Spleen (tissue), 11 donors: ENCODE measurements at regions not wholly inside any gene's neighbourhood (a gene's known extent, or its start where the extent isn't known, plus 50 kb on each side); places are given as distances from the start of the nearest gene placed in this dataset.

ENCODE experiments used
- DNase-seq: peaks from one replicate; pipeline ENCODE4 v3.0.0-alpha.2; 2020
- H3K27ac ChIP-seq, 8 donors: fragments of 200-600 bp; sonication (generic) in 7 of 8; 1 replicate in 4 of 8; 2 replicates in 4 of 8; pipeline versions ENCODE4 v1.5.0 to v1.8.0; 2016 to 2021; ENCODE audit warnings: inconsistent platforms in 4 of 8, mild to moderate bottlenecking in 4 of 8, moderate library complexity in 1 of 8
- H3K27me3 ChIP-seq, 7 donors: fragments of 200-600 bp; sonication (generic) in 6 of 7; replicated peaks in 1 of 7; 1 replicate in 4 of 7; 2 replicates in 3 of 7; pipeline versions ENCODE4 v1.5.0 to v1.8.0; 2016 to 2021; ENCODE audit warnings: inconsistent platforms in 3 of 7, mild to moderate bottlenecking in 1 of 7
- H3K36me3 ChIP-seq, 6 donors: fragments of 200-600 bp; sonication (generic) in 5 of 6; 1 replicate in 4 of 6; 2 replicates in 2 of 6; pipeline versions ENCODE4 v1.5.0 to v1.8.0; 2016 to 2021; ENCODE audit warnings: inconsistent platforms in 2 of 6
- H3K4me1 ChIP-seq, 6 donors: fragments of 200-600 bp; sonication (generic) in 5 of 6; 1 replicate in 3 of 6; 2 replicates in 3 of 6; pipeline versions ENCODE4 v1.5.0 to v1.8.0; 2016 to 2021; ENCODE audit warnings: inconsistent platforms in 3 of 6
- H3K4me3 ChIP-seq, 8 donors: fragments of 200-600 bp; sonication (generic) in 7 of 8; 1 replicate in 4 of 8; 2 replicates in 4 of 8; pipeline versions ENCODE4 v1.5.0 to v1.8.0; 2016 to 2021; ENCODE audit warnings: inconsistent platforms in 4 of 8, mild to moderate bottlenecking in 4 of 8, moderate library complexity in 2 of 8
- H3K9me3 ChIP-seq, 8 donors: fragments of 200-600 bp; sonication (generic) in 7 of 8; 1 replicate in 4 of 8; 2 replicates in 4 of 8; pipeline versions ENCODE4 v1.5.0 to v1.8.0; 2016 to 2021; ENCODE audit warnings: inconsistent platforms in 4 of 8
- CTCF ChIP-seq, 11 experiments: fragments of 200-600 bp in 7 of 11; fragments of 450-650 bp in 4 of 11; sonication (generic) in 4 of 11; IDR thresholded peaks in 8 of 11; conservative IDR thresholded peaks in 3 of 11; 1 replicate in 7 of 11; 2 replicates in 4 of 11; pipeline versions ENCODE4 v1.4.0 to v1.8.0; 2016 to 2021; ENCODE audit warnings: antibody characterized with exemption in 11 of 11, inconsistent platforms in 4 of 11, mild to moderate bottlenecking in 1 of 11
- POLR2A ChIP-seq, 3 donors: fragments of 450-650 bp; IDR thresholded peaks; one replicate each; pipeline ENCODE4 v1.5.1; 2017; ENCODE audit warnings: antibody characterized with exemption in 3 of 3, mild to moderate bottlenecking in 1 of 3
- POLR2AphosphoS5 ChIP-seq, 3 donors: sonication (generic); formaldehyde crosslinking; IDR thresholded peaks; one replicate each; pipeline ENCODE4 v1.5.1; 2017; ENCODE audit warnings: antibody characterized with exemption in 3 of 3
- WGBS, 5 donors: extraction: QIAGEN DNeasy Blood & Tissue Kit in 3 of 5; methylation state at CpG; one replicate each; pipeline versions ENCODE4 v1.1.5 to v1.1.7; 2013 to 2018; 5-methylcytosine and 5-hydroxymethylcytosine counted together
- intact Hi-C: fragments of 100-400 bp; cut with DNase I; formaldehyde crosslinking; loops from one replicate; pipeline ENCODE4 v1.15.0; 2023; ENCODE audit warnings: low total_unique reads
- small RNA-seq, 4 donors: library from RNA; depleted of rRNA; stranded (forward); fragments of <200 nt; gene quantifications; one replicate each; pipeline ENCODE3, GENCODE V24; 2016
- donor health status: healthy with polysubstance abuse.
- donor health status: DM: no; HTN: no; CAD: no; lungs with moderate emphysema.
- donor health status: DM: no; HTN: no; CAD: no.
- donor health status: Bipolar disorder and iron deficiency.
- donor health status: healthy.
- donor health status: DM: no; HTN: no; CAD: no.
- donor health status: DM: yes; HTN: yes; CAD: no.

DNA sequence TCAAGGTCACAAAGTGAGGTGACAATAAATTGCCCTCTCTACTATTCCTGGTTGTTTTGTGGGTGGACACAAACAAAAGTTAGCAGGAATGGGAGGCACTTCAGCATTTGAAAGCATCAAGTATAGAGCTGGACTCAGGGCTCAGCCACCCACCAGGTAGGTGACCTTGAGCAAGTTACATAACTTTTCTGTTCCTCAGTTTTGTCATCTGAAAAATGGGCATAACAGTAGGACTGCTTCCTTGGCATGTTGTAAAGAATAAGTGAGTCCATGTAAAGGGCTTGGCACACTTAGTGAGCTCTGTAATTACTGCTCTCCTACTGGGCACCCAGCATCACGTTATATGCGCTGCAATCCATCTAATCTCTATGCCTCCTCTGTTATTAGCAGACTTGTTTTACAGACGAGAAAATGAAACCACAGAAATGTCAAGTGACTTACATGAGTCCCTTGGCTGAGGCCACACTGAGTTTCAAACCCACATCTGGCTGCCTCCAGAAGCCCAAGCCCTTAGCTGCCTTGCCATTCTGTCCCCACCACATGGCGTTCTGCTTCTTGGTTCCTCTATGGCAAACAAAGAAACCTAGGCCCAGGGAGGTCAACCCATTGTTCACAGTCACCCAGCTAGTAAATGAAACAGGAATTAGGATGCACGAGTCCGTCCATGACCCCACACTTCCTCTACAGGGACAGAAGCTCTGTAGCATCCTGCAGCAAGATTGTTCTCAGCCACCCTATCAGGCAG lies 63.2 kb upstream of the SLC24A4 start:
- H3K27ac ChIP-seq: peak overlapping the region in 5 of 8 donors; percentile 17 to 69 (median 50)
- WGBS, 5 donors: 36 to 56% (median 50%) methylated on average over 6 of the region's 6 CpGs
- peaks cover 0 to 30% (median 11%) of the 10 kb centered on the region in 7 donors for H3K27me3 ChIP-seq
- no peaks in the 10 kb centered on the region for H3K9me3 ChIP-seq
- intact Hi-C loops: no loop called here
- DNase-seq: no peak
- peaks cover 0 to 44% (median 10%) of the 10 kb centered on the region in 6 donors for H3K4me1 ChIP-seq
- TF ChIP-seq CTCF (IDR thresholded peaks at IDR 0.05 in 8 of 11, conservative IDR thresholded peaks at IDR 0.05 in 3 of 11): no peak
- TF ChIP-seq POLR2A (IDR thresholded peaks at IDR 0.05): no peak
- peak in 1 of 3 donors; percentile 28 for TF ChIP-seq POLR2AphosphoS5 (IDR thresholded peaks at IDR 0.05)
- H3K4me3 ChIP-seq: no peak overlapping the region
- no peaks in the 10 kb centered on the region for H3K36me3 ChIP-seq

DNA sequence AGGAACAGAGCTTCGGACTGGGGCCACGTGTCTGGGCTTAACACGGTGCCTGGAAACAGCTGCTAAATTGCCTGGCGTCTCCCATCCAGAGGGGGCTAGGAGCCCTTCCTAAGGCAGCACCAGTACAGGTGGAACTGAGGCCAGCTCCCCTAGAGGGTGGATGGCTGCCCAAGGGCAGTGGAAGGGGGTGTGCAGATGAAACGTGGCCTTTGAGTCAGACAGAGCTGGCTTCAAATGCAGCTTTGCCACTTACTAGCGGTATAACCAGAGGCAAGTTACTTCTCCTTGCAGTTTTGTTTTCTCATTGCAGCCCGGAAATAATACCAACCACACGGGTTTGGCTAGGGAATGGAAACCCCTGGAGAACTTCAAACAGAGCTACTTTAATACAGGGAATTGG lies 59.3 kb upstream of the SLC24A4 start:
- DNase-seq: no peak
- TF ChIP-seq POLR2A (IDR thresholded peaks at IDR 0.05) (no peak), CTCF (IDR thresholded peaks at IDR 0.05 in 8 of 11, conservative IDR thresholded peaks at IDR 0.05 in 3 of 11) (no peak), POLR2AphosphoS5 (IDR thresholded peaks at IDR 0.05) (no peak)
- intact Hi-C loops: no loop called here
- no peaks in the 10 kb centered on the region for H3K36me3 ChIP-seq
- H3K9me3 ChIP-seq: no peaks in the 10 kb centered on the region
- H3K27ac ChIP-seq: peak overlapping the region in 2 of 8 donors; percentile 32 to 61
- 49 to 62% (median 58%) methylated on average over 8 of the region's 8 CpGs for WGBS, 5 donors
- no peaks in the 10 kb centered on the region for H3K27me3 ChIP-seq
- H3K4me3 ChIP-seq: no peak overlapping the region
- peaks cover 0 to 35% (median 9%) of the 10 kb centered on the region in 6 donors for H3K4me1 ChIP-seq

DNA sequence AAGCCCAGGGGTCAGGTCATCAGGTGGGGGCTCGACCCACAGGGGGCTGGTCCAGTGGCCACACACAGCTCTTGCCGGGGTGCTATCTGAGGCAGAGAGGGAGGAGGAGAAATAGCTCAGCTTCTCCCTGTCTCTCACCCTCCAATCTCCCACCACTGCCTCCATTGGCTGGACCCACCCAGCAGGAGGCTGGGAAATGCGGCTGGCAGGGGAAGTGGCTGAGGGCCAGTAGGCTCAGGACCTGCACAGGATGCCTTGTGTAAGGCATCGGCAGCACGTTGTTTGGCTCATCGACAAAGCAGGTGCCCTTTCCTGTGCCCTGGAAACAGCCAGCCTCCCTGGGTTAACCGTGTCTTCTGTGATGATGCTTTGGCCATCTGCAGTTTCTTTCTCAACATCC lies 58.8 kb upstream of the SLC24A4 start:
- intact Hi-C loops: no loop called here
- Histone ChIP-seq H3K27me3 (no peaks in the 10 kb centered on the region), H3K36me3 (no peaks in the 10 kb centered on the region), H3K9me3 (no peaks in the 10 kb centered on the region), H3K27ac (peak overlapping the region in 2 of 8 donors; percentile 32 to 61), H3K4me1 (peaks cover 0 to 30% (median 9%) of the 10 kb centered on the region in 6 donors), H3K4me3 (no peak overlapping the region)
- WGBS, 5 donors: 29 to 42% (median 37%) methylated on average over 6 to 7 of the region's 7 CpGs
- DNase-seq: no peak
- TF ChIP-seq POLR2AphosphoS5 (IDR thresholded peaks at IDR 0.05) (no peak), POLR2A (IDR thresholded peaks at IDR 0.05) (no peak)

DNA sequence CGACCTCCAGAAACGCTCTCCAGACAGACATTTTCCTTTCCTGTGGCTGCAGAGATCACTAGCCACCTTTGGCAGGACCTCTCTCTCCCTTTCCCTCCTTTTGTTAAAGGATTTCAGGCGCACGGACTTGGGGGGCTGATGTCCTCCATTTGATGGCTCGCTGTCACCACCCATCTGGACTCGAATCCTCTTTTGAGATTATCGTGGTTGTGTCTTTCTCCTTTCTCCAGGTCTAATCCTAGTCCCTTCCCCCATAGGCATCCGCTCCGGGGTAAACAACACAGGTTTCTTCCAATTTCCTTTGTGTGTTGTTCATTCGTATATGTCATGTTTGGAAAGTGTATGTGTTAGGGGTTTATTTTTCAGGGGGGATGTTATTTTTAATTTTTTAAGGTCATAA lies 56.7 kb upstream of the SLC24A4 start:
- no peaks in the 10 kb centered on the region for H3K36me3 ChIP-seq
- H3K27ac ChIP-seq: no peak overlapping the region
- H3K4me1 ChIP-seq: peaks cover 0 to 16% (median 2%) of the 10 kb centered on the region in 6 donors
- H3K9me3 ChIP-seq: no peaks in the 10 kb centered on the region
- TF ChIP-seq POLR2AphosphoS5 (IDR thresholded peaks at IDR 0.05) (no peak), CTCF (IDR thresholded peaks at IDR 0.05 in 8 of 11, conservative IDR thresholded peaks at IDR 0.05 in 3 of 11) (no peak), POLR2A (IDR thresholded peaks at IDR 0.05) (no peak)
- intact Hi-C loops: no loop called here
- H3K4me3 ChIP-seq: no peak overlapping the region
- WGBS, 5 donors: 84 to 90% (median 86%) methylated on average over 10 of the region's 10 CpGs
- H3K27me3 ChIP-seq: no peaks in the 10 kb centered on the region
- no peak for DNase-seq

Small RNAs in the stretch of these regions (small RNA-seq; reads per million reads assigned to genes)
- 0 reads per million in 4 donors for gene RNU6-366P
